ENCODE measurements at regions not wholly inside any gene's neighbourhood (a gene's known extent, or its start where the extent isn't known, plus 50 kb on each side); places are given as distances from the start of the nearest gene placed in this dataset.

- TF ChIP-seq SIN3A (IDR thresholded peaks at IDR 0.05; ENCODE audit: borderline replicate concordance, insufficient read depth, low read length): no peak
- no peak for TF ChIP-seq TAF1 (IDR thresholded peaks at IDR 0.05; ENCODE audit: borderline replicate concordance, insufficient read depth, low read length)
- TF ChIP-seq FOXP2 (optimal IDR thresholded peaks at IDR 0.05; ENCODE audit: borderline replicate concordance, extremely low read depth, extremely low read length, insufficient read depth): no peak
Observed at GRCh38 chr2:19700861-19701585, 200.8 kb downstream of the TTC32 start.

- no peak for TF ChIP-seq POLR2AphosphoS5 (IDR thresholded peaks at IDR 0.05; ENCODE audit: low read depth, low read length)
- TF ChIP-seq FOXP2 (optimal IDR thresholded peaks at IDR 0.05; ENCODE audit: borderline replicate concordance, extremely low read depth, extremely low read length, insufficient read depth): no peak
- TF ChIP-seq SIN3A (IDR thresholded peaks at IDR 0.05; ENCODE audit: borderline replicate concordance, insufficient read depth, low read length): no peak
- TF ChIP-seq TAF1 (IDR thresholded peaks at IDR 0.05; ENCODE audit: borderline replicate concordance, insufficient read depth, low read length): no peak
- TF ChIP-seq, protein P1, sequence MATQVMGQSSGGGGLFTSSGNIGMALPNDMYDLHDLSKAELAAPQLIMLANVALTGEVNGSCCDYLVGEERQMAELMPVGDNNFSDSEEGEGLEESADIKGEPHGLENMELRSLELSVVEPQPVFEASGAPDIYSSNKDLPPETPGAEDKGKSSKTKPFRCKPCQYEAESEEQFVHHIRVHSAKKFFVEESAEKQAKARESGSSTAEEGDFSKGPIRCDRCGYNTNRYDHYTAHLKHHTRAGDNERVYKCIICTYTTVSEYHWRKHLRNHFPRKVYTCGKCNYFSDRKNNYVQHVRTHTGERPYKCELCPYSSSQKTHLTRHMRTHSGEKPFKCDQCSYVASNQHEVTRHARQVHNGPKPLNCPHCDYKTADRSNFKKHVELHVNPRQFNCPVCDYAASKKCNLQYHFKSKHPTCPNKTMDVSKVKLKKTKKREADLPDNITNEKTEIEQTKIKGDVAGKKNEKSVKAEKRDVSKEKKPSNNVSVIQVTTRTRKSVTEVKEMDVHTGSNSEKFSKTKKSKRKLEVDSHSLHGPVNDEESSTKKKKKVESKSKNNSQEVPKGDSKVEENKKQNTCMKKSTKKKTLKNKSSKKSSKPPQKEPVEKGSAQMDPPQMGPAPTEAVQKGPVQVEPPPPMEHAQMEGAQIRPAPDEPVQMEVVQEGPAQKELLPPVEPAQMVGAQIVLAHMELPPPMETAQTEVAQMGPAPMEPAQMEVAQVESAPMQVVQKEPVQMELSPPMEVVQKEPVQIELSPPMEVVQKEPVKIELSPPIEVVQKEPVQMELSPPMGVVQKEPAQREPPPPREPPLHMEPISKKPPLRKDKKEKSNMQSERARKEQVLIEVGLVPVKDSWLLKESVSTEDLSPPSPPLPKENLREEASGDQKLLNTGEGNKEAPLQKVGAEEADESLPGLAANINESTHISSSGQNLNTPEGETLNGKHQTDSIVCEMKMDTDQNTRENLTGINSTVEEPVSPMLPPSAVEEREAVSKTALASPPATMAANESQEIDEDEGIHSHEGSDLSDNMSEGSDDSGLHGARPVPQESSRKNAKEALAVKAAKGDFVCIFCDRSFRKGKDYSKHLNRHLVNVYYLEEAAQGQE (IDR thresholded peaks at IDR 0.05; ENCODE audit: insufficient read depth in 1 of 2, low read depth in 2 of 2, low read length in 2 of 2): no peak
Observed at GRCh38 chr2:19697131-19697530, 204.7 kb downstream of the TTC32 start.

DNA sequence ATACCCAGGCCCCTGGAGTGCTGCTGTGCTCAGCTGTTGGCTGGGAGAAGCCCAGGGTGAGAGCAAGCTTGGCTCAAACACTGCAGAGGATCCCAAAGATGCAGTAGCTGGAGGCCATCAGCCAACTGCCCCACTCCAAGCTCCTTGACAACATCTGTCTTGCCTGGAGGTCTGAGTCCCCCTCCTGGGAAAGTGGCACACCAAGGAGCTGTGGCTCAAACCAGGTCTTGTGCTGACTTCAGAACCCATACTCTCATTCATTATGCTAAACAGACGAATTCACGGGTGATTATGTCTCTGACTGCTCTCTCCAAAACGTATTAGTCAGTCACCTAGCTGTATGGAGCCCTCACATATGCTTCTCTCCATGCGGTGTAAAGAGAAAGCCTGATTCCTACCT lies 206.1 kb downstream of the TTC32 start:
- TF ChIP-seq TAF1 (IDR thresholded peaks at IDR 0.05; ENCODE audit: borderline replicate concordance, insufficient read depth, low read length): no peak
- TF ChIP-seq, protein P1 (IDR thresholded peaks at IDR 0.05; ENCODE audit: insufficient read depth in 1 of 2, low read depth in 2 of 2, low read length in 2 of 2): no peak
- no peak for TF ChIP-seq POLR2AphosphoS5 (IDR thresholded peaks at IDR 0.05; ENCODE audit: low read depth, low read length)
- TF ChIP-seq SIN3A (IDR thresholded peaks at IDR 0.05; ENCODE audit: borderline replicate concordance, insufficient read depth, low read length): no peak
- no peak for TF ChIP-seq FOXP2 (optimal IDR thresholded peaks at IDR 0.05; ENCODE audit: borderline replicate concordance, extremely low read depth, extremely low read length, insufficient read depth)

DNA sequence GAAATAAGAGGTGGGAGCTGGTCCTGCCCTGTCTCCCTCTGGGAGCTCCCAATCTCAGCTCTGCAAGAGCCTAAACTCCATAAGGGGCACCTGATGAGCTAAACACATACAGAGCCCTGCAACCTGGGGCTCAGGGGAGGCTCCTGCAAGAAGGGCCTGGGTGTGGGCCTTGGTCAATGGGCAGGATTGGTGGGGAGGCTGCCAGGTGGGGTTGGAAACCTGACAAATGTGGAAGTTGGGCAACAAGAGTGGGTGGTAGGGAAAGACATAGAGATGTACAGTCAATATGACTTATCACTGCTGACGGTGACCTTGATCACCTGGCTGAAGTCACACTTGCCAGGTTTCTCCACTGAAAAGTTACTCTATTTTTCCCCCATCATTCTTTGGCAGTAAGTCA lies 209.9 kb downstream of the TTC32 start:
- TF ChIP-seq, protein P1 (IDR thresholded peaks at IDR 0.05; ENCODE audit: insufficient read depth in 1 of 2, low read depth in 2 of 2, low read length in 2 of 2): no peak
- TF ChIP-seq FOXP2 (optimal IDR thresholded peaks at IDR 0.05; ENCODE audit: borderline replicate concordance, extremely low read depth, extremely low read length, insufficient read depth): no peak
- TF ChIP-seq SIN3A (IDR thresholded peaks at IDR 0.05; ENCODE audit: borderline replicate concordance, insufficient read depth, low read length): no peak
- TF ChIP-seq POLR2AphosphoS5 (IDR thresholded peaks at IDR 0.05; ENCODE audit: low read depth, low read length): no peak
- TF ChIP-seq TAF1 (IDR thresholded peaks at IDR 0.05; ENCODE audit: borderline replicate concordance, insufficient read depth, low read length): no peak

DNA sequence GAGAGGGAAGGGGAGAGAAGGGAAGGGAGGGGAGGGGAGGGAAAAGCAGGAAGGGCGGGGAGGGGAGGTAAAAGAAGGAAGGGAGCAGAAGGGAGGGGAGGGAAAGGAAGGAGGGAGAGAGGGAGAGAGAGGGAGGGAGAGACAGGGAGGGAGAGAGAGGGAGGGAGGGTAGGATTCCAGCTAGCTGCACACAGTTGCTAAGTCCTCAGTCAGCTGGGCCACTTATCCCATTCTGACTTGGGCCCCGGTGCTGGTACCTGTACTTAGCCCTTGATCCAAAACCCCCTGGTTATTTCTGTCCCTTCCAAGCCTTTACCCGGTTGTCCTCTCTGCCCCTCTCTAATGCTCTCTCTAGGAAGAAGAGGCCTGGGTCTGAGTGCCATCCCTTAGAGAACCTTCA lies 211.4 kb downstream of the TTC32 start:
- no peak for TF ChIP-seq FOXP2 (optimal IDR thresholded peaks at IDR 0.05; ENCODE audit: borderline replicate concordance, extremely low read depth, extremely low read length, insufficient read depth)

DNA sequence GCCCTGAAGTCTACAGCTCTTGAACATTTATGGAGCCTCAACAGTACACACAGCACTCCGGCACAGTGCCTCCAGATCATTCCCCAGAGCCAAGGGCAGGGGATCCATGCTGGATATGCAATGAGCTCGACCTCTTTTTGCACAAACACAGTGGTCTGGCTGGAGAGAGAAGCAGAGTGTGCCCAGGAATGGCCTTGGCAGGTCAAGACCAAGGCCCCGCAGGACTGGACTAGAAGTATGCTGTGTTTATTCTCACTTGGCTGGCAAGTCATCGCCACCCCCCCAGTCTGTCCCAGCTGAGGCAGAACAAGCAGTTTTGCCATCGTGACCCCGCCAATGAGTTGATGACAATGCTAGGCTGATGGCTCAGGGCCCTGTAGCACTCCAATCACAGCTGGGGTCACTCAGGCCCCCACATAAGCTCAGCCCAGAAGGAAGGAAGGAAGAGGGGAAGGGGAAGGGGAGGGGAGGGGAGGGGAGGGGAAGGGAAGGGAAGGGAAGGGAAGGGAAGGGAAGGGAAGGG lies 212.1 kb downstream of the TTC32 start:
- TF ChIP-seq POLR2AphosphoS5 (IDR thresholded peaks at IDR 0.05; ENCODE audit: low read depth, low read length) (no peak), TAF1 (IDR thresholded peaks at IDR 0.05; ENCODE audit: borderline replicate concordance, insufficient read depth, low read length) (no peak), SIN3A (IDR thresholded peaks at IDR 0.05; ENCODE audit: borderline replicate concordance, insufficient read depth, low read length) (no peak), FOXP2 (optimal IDR thresholded peaks at IDR 0.05; ENCODE audit: borderline replicate concordance, extremely low read depth, extremely low read length, insufficient read depth) (no peak)
- TF ChIP-seq, protein P1 (IDR thresholded peaks at IDR 0.05; ENCODE audit: insufficient read depth in 1 of 2, low read depth in 2 of 2, low read length in 2 of 2): no peak

Measured in PFSK-1 (cell line).